IMR-90 (cell line): ENCODE measurements at regions not wholly inside any gene's neighbourhood (a gene's known extent, or its start where the extent isn't known, plus 50 kb on each side); places are given as distances from the start of the nearest gene placed in this dataset.

Experiments
- ATAC-seq: fragments of 200-7000 bp; cut with Tn5 transposase; 2 replicates; pipeline ENCODE4 v1.9.1; 2020; ENCODE audit warnings: low read depth, mild to moderate bottlenecking, moderate library complexity
- BruUV-seq: library from RNA; stranded (reverse); fragments of 400-500 nt; replicated peaks from 2 replicates; lab custom pipeline; 2021; lab: Mats Ljungman, UMichigan
- CTCF ChIA-PET: fragments of 300-600 bp; formaldehyde crosslinking; extraction: SDS; loops from one replicate; lab custom pipeline; 2021; ENCODE audit warnings: antibody characterized with exemption; lab: Yijun Ruan, JAX
- POLR2A ChIA-PET: fragments of 300-600 bp; sonication (Branson Sonifier 250); formaldehyde crosslinking; loops from one replicate; lab custom pipeline; 2022; ENCODE audit warnings: antibody characterized with exemption; ENCODE audit not compliant: unreplicated experiment; lab: Charles Lee
- DNase-seq: peaks from one replicate; pipeline ENCODE4 v3.0.0; 2013
- H2AFZ ChIP-seq: replicated peaks from 2 replicates; pipeline ENCODE3; 2013; ENCODE audit warnings: low read length, mild to moderate bottlenecking; ENCODE audit not compliant: poor library complexity
- H2AK5ac ChIP-seq: 2 replicates; pipeline ENCODE4 v1.6.1; 2013; ENCODE audit warnings: low read depth, low read length, inconsistent platforms
- H2AK9ac ChIP-seq: replicated peaks from 2 replicates; pipeline ENCODE3; 2013; ENCODE audit warnings: mild to moderate bottlenecking, low read depth, low read length, moderate library complexity; ENCODE audit not compliant: poor library complexity
- H2BK120ac ChIP-seq: 2 replicates; pipeline ENCODE4 v1.6.1; 2013; ENCODE audit warnings: low read depth, low read length, inconsistent platforms
- H2BK15ac ChIP-seq: 3 replicates; pipeline ENCODE4 v1.6.1; 2013; ENCODE audit warnings: low read depth, low read length, inconsistent platforms
- H2BK20ac ChIP-seq: 2 replicates; pipeline ENCODE4 v1.6.1; 2013; ENCODE audit warnings: low read depth, mild to moderate bottlenecking, inconsistent platforms, low read length, moderate library complexity
- H2BK5ac ChIP-seq: 2 replicates; pipeline ENCODE4 v1.6.1; 2013; ENCODE audit warnings: mild to moderate bottlenecking, low read depth, low read length, inconsistent platforms; ENCODE audit not compliant: poor library complexity, severe bottlenecking
- H3K14ac ChIP-seq: replicated peaks from 2 replicates; pipeline ENCODE4 v1.6.1; 2013; ENCODE audit warnings: low read depth, low read length, inconsistent platforms
- H3K18ac ChIP-seq: 2 replicates; pipeline ENCODE4 v1.6.1; 2013; ENCODE audit warnings: low read depth, low read length, control low read depth
- H3K23ac ChIP-seq: 2 replicates; pipeline ENCODE4 v1.6.1; 2013; ENCODE audit warnings: low read depth, low read length, inconsistent platforms
- H3K27ac ChIP-seq: 2 replicates; pipeline ENCODE4 v1.5.1; 2013; ENCODE audit warnings: mild to moderate bottlenecking, control low read depth, low read length; ENCODE audit not compliant: insufficient read depth
- H3K27me3 ChIP-seq: 2 replicates; pipeline ENCODE4 v1.6.1; 2013; ENCODE audit warnings: low read length; ENCODE audit not compliant: control insufficient read depth, insufficient read depth
- H3K36me3 ChIP-seq: 2 replicates; pipeline ENCODE4 v1.6.1; 2013; ENCODE audit warnings: low read length, mixed read lengths; ENCODE audit not compliant: control insufficient read depth, insufficient read depth
- H3K4ac ChIP-seq: 2 replicates; pipeline ENCODE4 v1.6.1; 2013; ENCODE audit warnings: low read depth, low read length, inconsistent platforms
- H3K4me1 ChIP-seq: 2 replicates; pipeline ENCODE4 v1.6.1; 2013; ENCODE audit warnings: low read length, mixed read lengths; ENCODE audit not compliant: control insufficient read depth, insufficient read depth
- H3K4me2 ChIP-seq: 2 replicates; pipeline ENCODE4 v1.6.1; 2013; ENCODE audit warnings: low read depth, mild to moderate bottlenecking, control low read depth, low read length, moderate library complexity
- H3K4me3 ChIP-seq: 2 replicates; pipeline ENCODE4 v1.5.1; 2013; ENCODE audit warnings: low read depth, mild to moderate bottlenecking, control low read depth, low read length, moderate library complexity; ENCODE audit not compliant: insufficient read depth
- H3K56ac ChIP-seq: 2 replicates; pipeline ENCODE4 v1.6.1; 2013; ENCODE audit warnings: low read length, inconsistent platforms; ENCODE audit not compliant: insufficient read depth; ENCODE audit errors: extremely low read depth
- H3K79me1 ChIP-seq, 2 experiments: 2 replicates each; pipeline ENCODE4 v1.6.1; 2013; ENCODE audit warnings: low read length in 2 of 2, inconsistent platforms in 1 of 2, low read depth in 1 of 2
- H3K9ac ChIP-seq: 2 replicates; pipeline ENCODE4 v1.6.1; 2013; ENCODE audit warnings: low read depth, low read length, control low read depth
- H3K9me1 ChIP-seq: 2 replicates; pipeline ENCODE4 v1.6.1; 2013; ENCODE audit warnings: low read length, inconsistent platforms; ENCODE audit not compliant: insufficient read depth
- H3K9me3 ChIP-seq: 2 replicates; pipeline ENCODE4 v1.6.1; 2013; ENCODE audit warnings: low read length; ENCODE audit not compliant: control insufficient read depth, insufficient read depth
- H4K20me1 ChIP-seq: 2 replicates; pipeline ENCODE4 v1.6.1; 2013; ENCODE audit warnings: low read length, inconsistent platforms; ENCODE audit not compliant: insufficient read depth
- H4K5ac ChIP-seq: 2 replicates; pipeline ENCODE4 v1.6.1; 2013; ENCODE audit warnings: mild to moderate bottlenecking, low read depth, low read length, control low read depth
- H4K8ac ChIP-seq, 2 experiments: 2 replicates each; pipeline ENCODE4 v1.6.1; 2013; ENCODE audit warnings: low read depth in 2 of 2, low read length in 2 of 2, control low read depth in 1 of 2, inconsistent platforms in 1 of 2
- H4K91ac ChIP-seq: 2 replicates; pipeline ENCODE4 v1.6.1; 2013; ENCODE audit warnings: low read depth, low read length, inconsistent platforms; ENCODE audit not compliant: insufficient read depth
- CTCF ChIP-seq: conservative IDR thresholded peaks from 2 replicates; pipeline ENCODE4 v1.5.1; 2012; ENCODE audit warnings: mild to moderate bottlenecking, low read depth, low read length, improper control_type of control experiment
- FOS ChIP-seq: fragments of 150-350 bp; IDR thresholded peaks from 2 replicates; pipeline ENCODE4 v1.6.1; 2016; ENCODE audit warnings: low read depth, low read length
- MAFK ChIP-seq: IDR thresholded peaks from 2 replicates; pipeline ENCODE4 v1.6.1; 2012; ENCODE audit warnings: low read depth, low read length, improper control_type of control experiment
- WGBS, 2 experiments: methylation state at CpG; one replicate each; pipeline versions ENCODE4 v1.1.5 to v1.1.7; 2013; ENCODE audit warnings: missing lambda C conversion rate in 2 of 2; ENCODE audit not compliant: insufficient read length in 1 of 2; ENCODE audit errors: extremely low coverage in 2 of 2; 5-methylcytosine and 5-hydroxymethylcytosine counted together
- dilution Hi-C: fragments of 300-500 bp; cut with HindIII; formaldehyde crosslinking; loops from one replicate; pipeline ENCODE4 v1.14.3; 2018; ENCODE audit warnings: low sequenced_read_pairs; ENCODE audit not compliant: unreplicated experiment
- in situ Hi-C: fragments of 300-500 bp; cut with MboI; formaldehyde crosslinking; loops from 3 replicates; pipeline ENCODE4 v1.14.3; 2019; ENCODE audit warnings: low sequenced_read_pairs, inconsistent platforms, mixed read lengths
- intact Hi-C: fragments of 100-400 bp; cut with micrococcal nuclease; formaldehyde crosslinking; loops from 2 replicates; pipeline ENCODE4 v1.10.0; 2022

- Histone ChIP-seq H3K9ac (no peak overlapping the region), H3K4me3 (no peak overlapping the region), H3K4ac (no peak overlapping the region), H2BK120ac (no peak overlapping the region), H2AFZ (no peak overlapping the region), H2BK20ac (no peak overlapping the region), H3K79me1 (no peaks in the 10 kb centered on the region), H3K27me3 (no peaks in the 10 kb centered on the region), H3K4me2 (no peak overlapping the region), H3K27ac (no peak overlapping the region), H3K56ac (no peak overlapping the region), H3K36me3 (no peaks in the 10 kb centered on the region), H3K18ac (no peak overlapping the region), H3K23ac (no peak overlapping the region), H3K9me1 (no peaks in the 10 kb centered on the region), H4K91ac (no peak overlapping the region), H4K8ac (no peak overlapping the region), H4K20me1 (no peaks in the 10 kb centered on the region), H4K5ac (no peak overlapping the region), H2AK9ac (no peak overlapping the region), H3K4me1 (no peaks in the 10 kb centered on the region), H2BK15ac (no peak overlapping the region), H3K14ac (no peak overlapping the region), H3K9me3 (0 out of 2 replicates have a peak, but pooled peaks cover 2% of the 10 kb centered on the region), H2BK5ac (no peak overlapping the region), H2AK5ac (no peak overlapping the region)
- ATAC-seq (no peak), DNase-seq (no peak)
- no TSS peak for BruUV-seq
- dilution Hi-C loops, result no loop called here
- CTCF ChIA-PET, result no interaction called here
- POLR2A ChIA-PET, result no interaction called here
- intact Hi-C loops, result no loop called here
- WGBS, 2 experiments, result 39% methylated on average over 2 of the region's 2 CpGs; no CpG with 5 or more reads in 1 of the 2 experiments
- in situ Hi-C loops, result no loop called here
- TF ChIP-seq CTCF (no peak), MAFK (no peak), FOS (no peak)
Observed at GRCh38 chr3:63159764-63160163, 118.3 kb upstream of the SYNPR start.
